Glomerular visceral epithelial cell (primary cell): ENCODE measurements at regions not wholly inside any gene's neighbourhood (a gene's known extent, or its start where the extent isn't known, plus 50 kb on each side); places are given as distances from the start of the nearest gene placed in this dataset.
"Not testable (repeated sequence)": the region's sequence is repeated elsewhere in the genome, so short reads cannot be mapped to it uniquely, and the experiment has no call there.

Source experiments
- DNase-seq: peaks from one replicate; pipeline ENCODE4 v3.0.0-alpha.2; 2016; ENCODE audit errors: extremely low spot score

GRCh38 chr15:58295637-58296215 lies 136.1 kb upstream of the LIPC start:
- DNase-seq: no peak

- no peak for DNase-seq
These were observed 135.5 kb upstream of the LIPC start for GRCh38 chr15:58296276-58296675.

- DNase-seq: no peak
These were observed 134.2 kb upstream of the LIPC start for GRCh38 chr15:58297639-58298038.

GRCh38 chr15:58298879-58299850 lies 132.6 kb upstream of the LIPC start:
- DNase-seq: peak; percentile 86

- DNase-seq: no peak
These were observed 129.0 kb upstream of the LIPC start for GRCh38 chr15:58302832-58303231.

- no peak for DNase-seq
These were observed 128.6 kb upstream of the LIPC start for GRCh38 chr15:58303236-58303635.

- DNase-seq: no peak
These were observed 125.0 kb upstream of the LIPC start for GRCh38 chr15:58306591-58307312.

- DNase-seq: peak; percentile 53
These were observed 124.4 kb upstream of the LIPC start for GRCh38 chr15:58307313-58307961.

- DNase-seq: no peak
These were observed 122.9 kb upstream of the LIPC start for GRCh38 chr15:58308742-58309355.

GRCh38 chr15:58309963-58310928 lies 121.5 kb upstream of the LIPC start:
- no peak for DNase-seq

- DNase-seq: no peak
These were observed 120.2 kb upstream of the LIPC start for GRCh38 chr15:58311556-58311955.

- no peak for DNase-seq
These were observed 119.8 kb upstream of the LIPC start for GRCh38 chr15:58312031-58312430.

GRCh38 chr15:58313304-58313703 lies 118.5 kb upstream of the LIPC start:
- DNase-seq: no peak

- no peak for DNase-seq
These were observed 117.8 kb upstream of the LIPC start for GRCh38 chr15:58313810-58314592.

GRCh38 chr15:58314593-58315216 lies 117.1 kb upstream of the LIPC start:
- no peak for DNase-seq

GRCh38 chr15:58318517-58318916 lies 113.3 kb upstream of the LIPC start:
- DNase-seq: no peak

GRCh38 chr15:58321034-58321433 lies 110.8 kb upstream of the LIPC start:
- no peak for DNase-seq

GRCh38 chr15:58322253-58322652 lies 109.5 kb upstream of the LIPC start:
- DNase-seq: no peak

- DNase-seq: not testable (repeated sequence)
These were observed 108.5 kb upstream of the LIPC start for GRCh38 chr15:58323321-58323720.
